Epithelial cell of esophagus (primary cell): ENCODE measurements at regions not wholly inside any gene's neighbourhood (a gene's known extent, or its start where the extent isn't known, plus 50 kb on each side); places are given as distances from the start of the nearest gene placed in this dataset.

Source experiments
- DNase-seq: peaks from one replicate; pipeline ENCODE4 v3.0.0; 2010; ENCODE audit warnings: low read depth
- H3K4me3 ChIP-seq: 2 replicates; pipeline ENCODE4 v1.5.1; 2011; ENCODE audit warnings: mild to moderate bottlenecking, low read length, control low read depth
- CTCF ChIP-seq: IDR thresholded peaks from 2 replicates; pipeline ENCODE4 v1.5.1; 2011; ENCODE audit warnings: low read depth, mild to moderate bottlenecking, low read length, control low read depth, inconsistent platforms; ENCODE audit not compliant: insufficient read depth; ENCODE audit errors: missing control alignments

- TF ChIP-seq CTCF, result no peak
- H3K4me3 ChIP-seq, result no peak overlapping the region
- DNase-seq, result no peak
These were observed 222.8 kb upstream of the KIF2A start for GRCh38 chr5:62083247-62083646.

- no peak overlapping the region for H3K4me3 ChIP-seq
- no peak for TF ChIP-seq CTCF
- peak; percentile 87 for DNase-seq
These were observed 222.3 kb upstream of the KIF2A start for GRCh38 chr5:62083661-62084060.

- no peak for DNase-seq
- TF ChIP-seq CTCF, result no peak
- H3K4me3 ChIP-seq, result no peak overlapping the region
These were observed 221.6 kb upstream of the KIF2A start for GRCh38 chr5:62084391-62084790.

GRCh38 chr5:62090953-62091352 lies 215.1 kb upstream of the KIF2A start:
- no peak for TF ChIP-seq CTCF
- DNase-seq, result no peak
- H3K4me3 ChIP-seq, result no peak overlapping the region

- no peak for TF ChIP-seq CTCF
- no peak overlapping the region for H3K4me3 ChIP-seq
- DNase-seq, result no peak
These were observed 212.6 kb upstream of the KIF2A start for GRCh38 chr5:62093411-62093810.

- H3K4me3 ChIP-seq, result no peak overlapping the region
- TF ChIP-seq CTCF, result no peak
- no peak for DNase-seq
These were observed 212.0 kb upstream of the KIF2A start for GRCh38 chr5:62093976-62094375.

GRCh38 chr5:62097361-62097760 lies 208.6 kb upstream of the KIF2A start:
- no peak overlapping the region for H3K4me3 ChIP-seq
- no peak for DNase-seq
- no peak for TF ChIP-seq CTCF
